H9 (cell line): ENCODE measurements at regions not wholly inside any gene's neighbourhood (a gene's known extent, or its start where the extent isn't known, plus 50 kb on each side); places are given as distances from the start of the nearest gene placed in this dataset.

Experiments
- DNase-seq: peaks from one replicate; pipeline ENCODE4 v3.0.0-alpha.2; 2017
- H2AFZ ChIP-seq: one replicate; pipeline ENCODE4 v1.6.1; 2013; ENCODE audit warnings: mild to moderate bottlenecking, low read length, control low read depth, moderate library complexity
- H2AK5ac ChIP-seq: 2 replicates; pipeline ENCODE4 v1.6.1; 2013; ENCODE audit warnings: low read length, control low read depth, mixed read lengths; ENCODE audit not compliant: insufficient read length
- H2BK120ac ChIP-seq: one replicate; pipeline ENCODE4 v1.6.1; 2013; ENCODE audit warnings: low read depth, mild to moderate bottlenecking, low read length, control low read depth, inconsistent platforms; ENCODE audit not compliant: poor library complexity, severe bottlenecking
- H2BK12ac ChIP-seq: 2 replicates; pipeline ENCODE4 v1.6.1; 2013; ENCODE audit warnings: low read length, control low read depth, mixed read lengths, low read depth; ENCODE audit not compliant: insufficient read length
- H2BK15ac ChIP-seq: 2 replicates; pipeline ENCODE4 v1.6.1; 2013; ENCODE audit warnings: low read depth, low read length, control low read depth
- H2BK20ac ChIP-seq: one replicate; pipeline ENCODE4 v1.6.1; 2013; ENCODE audit warnings: low read depth, mild to moderate bottlenecking, low read length, control low read depth, inconsistent platforms; ENCODE audit not compliant: poor library complexity, severe bottlenecking
- H2BK5ac ChIP-seq: 2 replicates; pipeline ENCODE4 v1.6.1; 2013; ENCODE audit warnings: low read length, control low read depth, mixed read lengths; ENCODE audit not compliant: insufficient read length
- H3K14ac ChIP-seq: 2 replicates; pipeline ENCODE4 v1.6.1; 2013; ENCODE audit warnings: low read length, control low read depth; ENCODE audit not compliant: insufficient read depth
- H3K18ac ChIP-seq: 2 replicates; pipeline ENCODE4 v1.6.1; 2013; ENCODE audit warnings: low read depth, mild to moderate bottlenecking, mixed read lengths, low read length, control low read depth; ENCODE audit not compliant: insufficient read length
- H3K23ac ChIP-seq: 2 replicates; pipeline ENCODE4 v1.6.1; 2013; ENCODE audit warnings: low read length, control low read depth, mixed read lengths, low read depth; ENCODE audit not compliant: insufficient read length
- H3K23me2 ChIP-seq: 2 replicates; pipeline ENCODE4 v1.6.1; 2013; ENCODE audit warnings: low read depth, mild to moderate bottlenecking, mixed read lengths, low read length, control low read depth; ENCODE audit not compliant: insufficient read length, poor library complexity, severe bottlenecking
- H3K27ac ChIP-seq: 2 replicates; pipeline ENCODE4 v1.5.1; 2013; ENCODE audit warnings: low read length, control low read depth, mixed read lengths, low read depth; ENCODE audit not compliant: insufficient read length
- H3K27me3 ChIP-seq: 2 replicates; pipeline ENCODE4 v1.6.1; 2013; ENCODE audit warnings: low read length, control low read depth, inconsistent platforms; ENCODE audit not compliant: insufficient read depth
- H3K4ac ChIP-seq: 2 replicates; pipeline ENCODE4 v1.6.1; 2013; ENCODE audit warnings: low read depth, mild to moderate bottlenecking, control low read depth, inconsistent platforms, low read length, moderate library complexity
- H3K4me1 ChIP-seq: 2 replicates; pipeline ENCODE4 v1.6.1; 2013; ENCODE audit warnings: low read length, control low read depth, inconsistent platforms; ENCODE audit not compliant: insufficient read depth
- H3K4me2 ChIP-seq: 2 replicates; pipeline ENCODE4 v1.6.1; 2013; ENCODE audit warnings: low read length, control low read depth, mixed read lengths; ENCODE audit not compliant: insufficient read length, insufficient read depth
- H3K56ac ChIP-seq: 2 replicates; pipeline ENCODE4 v1.6.1; 2013; ENCODE audit warnings: low read depth, mild to moderate bottlenecking, mixed read lengths, low read length, control low read depth; ENCODE audit not compliant: insufficient read length
- H3K79me1 ChIP-seq: 2 replicates; pipeline ENCODE4 v1.6.1; 2013; ENCODE audit warnings: low read depth, mild to moderate bottlenecking, moderate library complexity, low read length, control low read depth, inconsistent platforms; ENCODE audit not compliant: insufficient read depth, poor library complexity, severe bottlenecking
- H3K79me2 ChIP-seq: 2 replicates; pipeline ENCODE4 v1.6.1; 2013; ENCODE audit warnings: low read length, control low read depth, inconsistent platforms; ENCODE audit not compliant: insufficient read depth
- H3K9ac ChIP-seq: 2 replicates; pipeline ENCODE4 v1.6.1; 2013; ENCODE audit warnings: low read length, control low read depth, mixed read lengths; ENCODE audit not compliant: insufficient read length; ENCODE audit errors: extremely low read depth
- H3K9me3 ChIP-seq: one replicate; pipeline ENCODE4 v1.6.1; 2013; ENCODE audit warnings: low read depth, low read length, inconsistent platforms; ENCODE audit not compliant: control insufficient read depth
- H3T11ph ChIP-seq: one replicate; pipeline ENCODE4 v1.6.1; 2013; ENCODE audit warnings: mild to moderate bottlenecking, low read length, control low read depth, inconsistent platforms
- H4K20me1 ChIP-seq: one replicate; pipeline ENCODE4 v1.6.1; 2013; ENCODE audit not compliant: control insufficient read depth, insufficient read length, insufficient read depth
- H4K5ac ChIP-seq: 2 replicates; pipeline ENCODE4 v1.6.1; 2013; ENCODE audit warnings: low read depth, mild to moderate bottlenecking, mixed read lengths, low read length, control low read depth; ENCODE audit not compliant: insufficient read length
- H4K8ac ChIP-seq: replicated peaks from 2 replicates; pipeline ENCODE4 v1.6.1; 2013; ENCODE audit warnings: low read length, control low read depth, mixed read lengths, low read depth; ENCODE audit not compliant: insufficient read length
- H4K91ac ChIP-seq: 2 replicates; pipeline ENCODE4 v1.6.1; 2013; ENCODE audit warnings: low read depth, mild to moderate bottlenecking, moderate library complexity, mixed read lengths, low read length, control low read depth; ENCODE audit not compliant: insufficient read length
- H3K27ac Mint-ChIP-seq, 3 experiments: 2 replicates in 2 of 3; 3 replicates in 1 of 3; pipeline ENCODE4 v1.8.0; 2020 to 2021; ENCODE audit warnings: mixed read lengths in 3 of 3, mild to moderate bottlenecking in 1 of 3, moderate library complexity in 1 of 3
- H3K27me3 Mint-ChIP-seq: 2 replicates; pipeline ENCODE4 v1.8.0; 2021; ENCODE audit warnings: low read depth, mild to moderate bottlenecking, moderate library complexity, mixed read lengths
- H3K36me3 Mint-ChIP-seq, 3 experiments: 2 replicates in 2 of 3; 3 replicates in 1 of 3; pipeline ENCODE4 v1.8.0; 2020 to 2021; ENCODE audit warnings: low read depth in 3 of 3, mixed read lengths in 3 of 3; ENCODE audit not compliant: insufficient read depth in 1 of 3
- H3K4me1 Mint-ChIP-seq, 2 experiments: 2 replicates each; pipeline ENCODE4 v1.8.0; 2020; ENCODE audit warnings: mixed read lengths in 2 of 2
- H3K4me3 Mint-ChIP-seq, 2 experiments: 2 replicates in 1 of 2; 3 replicates in 1 of 2; pipeline ENCODE4 v1.8.0; 2020 to 2021; ENCODE audit warnings: mild to moderate bottlenecking in 2 of 2, mixed read lengths in 2 of 2, moderate library complexity in 1 of 2
- H3K9me3 Mint-ChIP-seq, 2 experiments: 2 replicates in 1 of 2; 3 replicates in 1 of 2; pipeline ENCODE4 v1.8.0; 2020; ENCODE audit warnings: mild to moderate bottlenecking in 2 of 2, mixed read lengths in 2 of 2, moderate library complexity in 1 of 2
- WGBS: extraction: QIAGEN DNeasy Blood & Tissue Kit; methylation state at CpG from one replicate; pipeline ENCODE4 v1.1.7; 2013; ENCODE audit warnings: missing lambda C conversion rate, low lambda C conversion rate, mixed read lengths; ENCODE audit not compliant: insufficient read length; ENCODE audit errors: extremely low coverage; 5-methylcytosine and 5-hydroxymethylcytosine counted together
- TF ChIP-seq, protein P1 (sequence below): fragments of 200-600 bp; sonication (generic); conservative IDR thresholded peaks from 3 replicates; pipeline ENCODE4 v1.8.0; 2021; ENCODE audit warnings: antibody characterized with exemption, mild to moderate bottlenecking

DNA sequence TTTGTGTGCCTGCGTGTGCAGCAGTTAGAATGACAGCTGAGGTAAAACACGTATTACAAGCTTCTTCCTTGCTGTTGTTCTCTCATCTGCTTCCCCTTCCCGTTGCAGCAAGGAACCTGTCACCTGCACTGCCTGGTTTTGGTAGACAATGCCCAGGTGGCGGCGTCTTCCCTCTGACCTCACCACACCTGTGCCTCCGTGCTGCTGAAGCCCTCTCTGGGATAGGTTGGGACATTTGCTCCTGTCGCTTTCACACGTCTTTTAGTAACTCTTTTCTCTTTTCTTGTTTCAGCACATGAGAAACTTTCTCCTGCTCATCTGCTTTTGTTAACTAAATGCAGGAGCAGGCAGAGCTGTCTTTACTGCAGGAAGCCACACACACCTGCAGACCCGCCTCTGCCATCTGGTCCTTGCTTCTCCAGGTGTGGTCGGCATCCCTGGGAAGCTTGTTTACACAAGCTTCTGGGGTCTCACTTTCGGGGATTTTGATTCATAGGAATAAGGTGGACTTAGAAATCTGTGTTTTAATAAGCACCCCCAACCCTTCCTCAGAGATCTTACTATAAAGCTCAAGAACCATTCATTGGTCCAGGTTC, 60.7 kb upstream of the EXOC6 start:
- H3K79me2 ChIP-seq, result no peaks in the 10 kb centered on the region
- no peak overlapping the region for H3K56ac ChIP-seq
- Mint-ChIP-seq H3K27me3 (no peaks in the 10 kb centered on the region), H3K27ac (peak overlapping the region; percentile 43 to 89 (median 80); a peak in 5 of 7 replicates), H3K4me3 (no peak overlapping the region; a peak in 1 of 5 replicates), H3K9me3 (no peaks in the 10 kb centered on the region; a peak in 1 of 5 replicates), H3K4me1 (peaks cover 31 to 34% of the 10 kb centered on the region in 2 experiments), H3K36me3 (no peaks in the 10 kb centered on the region)
- peak overlapping the region; percentile 45 for H2AFZ ChIP-seq
- H3K79me1 ChIP-seq, result no peaks in the 10 kb centered on the region
- peaks cover 5% of the 10 kb centered on the region; the same call in 1 of the 2 replicates for H3K4me1 ChIP-seq
- H4K20me1 ChIP-seq, result no peaks in the 10 kb centered on the region
- H3K23me2 ChIP-seq, result no peaks in the 10 kb centered on the region
- no peak overlapping the region for H4K91ac ChIP-seq
- no peak overlapping the region for H3K4me2 ChIP-seq
- H2BK15ac ChIP-seq, result no peak overlapping the region
- H2BK20ac ChIP-seq, result no peak overlapping the region
- no peak overlapping the region for H2BK120ac ChIP-seq
- H2AK5ac ChIP-seq, result no peak overlapping the region
- no peak overlapping the region for H2BK5ac ChIP-seq
- H3K9me3 ChIP-seq, result no peaks in the 10 kb centered on the region
- no peak overlapping the region for H3T11ph ChIP-seq
- H3K18ac ChIP-seq, result no peak overlapping the region
- no peak overlapping the region for H3K27ac ChIP-seq
- H3K9ac ChIP-seq, result no peak overlapping the region
- H3K14ac ChIP-seq, result no peak overlapping the region
- H2BK12ac ChIP-seq, result no peak overlapping the region
- H3K27me3 ChIP-seq, result no peaks in the 10 kb centered on the region
- H4K5ac ChIP-seq, result no peak overlapping the region
- H3K23ac ChIP-seq, result no peak overlapping the region
- DNase-seq, result peak; percentile 72
- WGBS, result no CpG with 5 or more reads among the region's 11 CpGs
- H4K8ac ChIP-seq, result no peak overlapping the region
- H3K4ac ChIP-seq, result no peak overlapping the region
- TF ChIP-seq, protein P1, sequence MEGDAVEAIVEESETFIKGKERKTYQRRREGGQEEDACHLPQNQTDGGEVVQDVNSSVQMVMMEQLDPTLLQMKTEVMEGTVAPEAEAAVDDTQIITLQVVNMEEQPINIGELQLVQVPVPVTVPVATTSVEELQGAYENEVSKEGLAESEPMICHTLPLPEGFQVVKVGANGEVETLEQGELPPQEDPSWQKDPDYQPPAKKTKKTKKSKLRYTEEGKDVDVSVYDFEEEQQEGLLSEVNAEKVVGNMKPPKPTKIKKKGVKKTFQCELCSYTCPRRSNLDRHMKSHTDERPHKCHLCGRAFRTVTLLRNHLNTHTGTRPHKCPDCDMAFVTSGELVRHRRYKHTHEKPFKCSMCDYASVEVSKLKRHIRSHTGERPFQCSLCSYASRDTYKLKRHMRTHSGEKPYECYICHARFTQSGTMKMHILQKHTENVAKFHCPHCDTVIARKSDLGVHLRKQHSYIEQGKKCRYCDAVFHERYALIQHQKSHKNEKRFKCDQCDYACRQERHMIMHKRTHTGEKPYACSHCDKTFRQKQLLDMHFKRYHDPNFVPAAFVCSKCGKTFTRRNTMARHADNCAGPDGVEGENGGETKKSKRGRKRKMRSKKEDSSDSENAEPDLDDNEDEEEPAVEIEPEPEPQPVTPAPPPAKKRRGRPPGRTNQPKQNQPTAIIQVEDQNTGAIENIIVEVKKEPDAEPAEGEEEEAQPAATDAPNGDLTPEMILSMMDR, result no peak
